H1 (cell line): ENCODE measurements at regions not wholly inside any gene's neighbourhood (a gene's known extent, or its start where the extent isn't known, plus 50 kb on each side); places are given as distances from the start of the nearest gene placed in this dataset.

Source experiments
- CTCF ChIA-PET: fragments of 300-600 bp; sonication (Branson Sonifier 250); formaldehyde crosslinking; loops from one replicate; lab custom pipeline; 2021; ENCODE audit not compliant: partially characterized antibody; lab: Charles Lee
- POLR2A ChIA-PET: fragments of 300-600 bp; sonication (Branson Sonifier 250); formaldehyde crosslinking; loops from one replicate; lab custom pipeline; 2021; ENCODE audit warnings: inconsistent platforms; ENCODE audit not compliant: partially characterized antibody; lab: Charles Lee
- DNase-seq, 2 experiments: peaks; one replicate each; pipeline versions ENCODE4 v3.0.0 to v3.0.0-alpha.2; 2010 to 2022; ENCODE audit warnings: low spot score in 2 of 2, low read depth in 1 of 2, mixed read lengths in 1 of 2
- FAIRE-seq: peaks from 2 replicates; lab custom pipeline; 2011; peaks lifted over from hg19 to GRCh38; lab: Jason Lieb, UNC
- H2AFZ ChIP-seq: 2 replicates; pipeline ENCODE4 v1.8.1; 2012; ENCODE audit warnings: low read length, inconsistent platforms
- H2AK5ac ChIP-seq: 2 replicates; pipeline ENCODE4 v1.6.1; 2013; ENCODE audit warnings: low read depth, low read length
- H2BK120ac ChIP-seq: replicated peaks from 2 replicates; pipeline ENCODE3; 2013; ENCODE audit warnings: low read depth, low read length, inconsistent platforms
- H2BK12ac ChIP-seq: 2 replicates; pipeline ENCODE4 v1.6.1; 2013; ENCODE audit warnings: low read depth, low read length
- H2BK15ac ChIP-seq: 2 replicates; pipeline ENCODE4 v1.6.1; 2013; ENCODE audit warnings: low read length
- H2BK20ac ChIP-seq: 2 replicates; pipeline ENCODE4 v1.6.1; 2013; ENCODE audit warnings: low read length
- H2BK5ac ChIP-seq: 2 replicates; pipeline ENCODE4 v1.6.1; 2013; ENCODE audit warnings: low read depth, low read length
- H3K14ac ChIP-seq: 2 replicates; pipeline ENCODE4 v1.6.1; 2013; ENCODE audit warnings: inconsistent platforms; ENCODE audit not compliant: insufficient read length
- H3K18ac ChIP-seq: 2 replicates; pipeline ENCODE4 v1.6.1; 2013; ENCODE audit warnings: low read length; ENCODE audit errors: extremely low read depth
- H3K23ac ChIP-seq: 2 replicates; pipeline ENCODE4 v1.6.1; 2013; ENCODE audit warnings: inconsistent platforms; ENCODE audit not compliant: insufficient read length
- H3K23me2 ChIP-seq: 2 replicates; pipeline ENCODE4 v1.6.1; 2013; ENCODE audit warnings: low read depth, low read length
- H3K27ac ChIP-seq: 2 replicates; pipeline ENCODE4 v1.6.1; 2011; ENCODE audit warnings: low read depth, low read length, inconsistent platforms
- H3K27me3 ChIP-seq, 4 experiments: replicated peaks in 1 of 4; 1 replicate in 1 of 4; 2 replicates in 3 of 4; pipeline versions ENCODE4 v1.6.1 to v1.8.1; 2011 to 2013; ENCODE audit warnings: low read length in 3 of 4, mild to moderate bottlenecking in 3 of 4, inconsistent platforms in 2 of 4, mixed read lengths in 2 of 4, moderate library complexity in 1 of 4; ENCODE audit not compliant: control insufficient read depth in 3 of 4, insufficient read depth in 3 of 4; ENCODE audit errors: extremely low read depth in 1 of 4
- H3K36me3 ChIP-seq, 4 experiments: 2 replicates each; pipeline versions ENCODE4 v1.6.1 to v1.8.1; 2011 to 2013; ENCODE audit warnings: mild to moderate bottlenecking in 4 of 4, low read length in 3 of 4, moderate library complexity in 2 of 4, control low read depth in 1 of 4, inconsistent platforms in 1 of 4; ENCODE audit not compliant: insufficient read depth in 4 of 4, control insufficient read depth in 2 of 4
- H3K4ac ChIP-seq: replicated peaks from 2 replicates; pipeline ENCODE3; 2013; ENCODE audit warnings: low read length, low read depth, mixed read lengths, inconsistent platforms; ENCODE audit not compliant: insufficient read length
- H3K4me1 ChIP-seq, 4 experiments: replicated peaks in 1 of 4; 1 replicate in 1 of 4; 2 replicates in 3 of 4; pipeline versions ENCODE4 v1.6.1 to v1.8.1; 2011 to 2013; ENCODE audit warnings: low read length in 3 of 4, inconsistent platforms in 2 of 4, mixed read lengths in 1 of 4; ENCODE audit not compliant: insufficient read depth in 4 of 4, control insufficient read depth in 3 of 4
- H3K4me2 ChIP-seq, 2 experiments: 2 replicates each; pipeline versions ENCODE4 v1.6.1 to v1.8.1; 2011 to 2013; ENCODE audit warnings: low read depth in 2 of 2, low read length in 2 of 2, control low read depth in 1 of 2, inconsistent platforms in 1 of 2, mild to moderate bottlenecking in 1 of 2; ENCODE audit not compliant: insufficient read depth in 1 of 2
- H3K4me3 ChIP-seq, 4 experiments: fragments of 200-600, 300-600 bp in 1 of 4; sonication (generic), shearing (Covaris generic), sonication (Bioruptor Twin) in 1 of 4; 2 replicates each; pipeline versions ENCODE4 v1.5.1 to v1.8.1; 2011 to 2016; ENCODE audit warnings: low read length in 4 of 4, low read depth in 3 of 4, control low read depth in 2 of 4, inconsistent platforms in 2 of 4, mild to moderate bottlenecking in 2 of 4, mixed read lengths in 1 of 4, moderate library complexity in 1 of 4; ENCODE audit not compliant: insufficient read depth in 2 of 4; ENCODE audit errors: extremely low read depth in 1 of 4
- H3K56ac ChIP-seq: replicated peaks from 2 replicates; pipeline ENCODE3; 2013; ENCODE audit warnings: low read depth, mild to moderate bottlenecking, mixed read lengths, low read length, inconsistent platforms; ENCODE audit not compliant: insufficient read length
- H3K79me1 ChIP-seq: 2 replicates; pipeline ENCODE4 v1.6.1; 2013; ENCODE audit warnings: low read depth, low read length, control low read depth
- H3K79me2 ChIP-seq, 2 experiments: 2 replicates each; pipeline versions ENCODE4 v1.6.1 to v1.8.1; 2012 to 2013; ENCODE audit warnings: low read length in 2 of 2, mild to moderate bottlenecking in 2 of 2, inconsistent platforms in 1 of 2; ENCODE audit not compliant: insufficient read depth in 2 of 2, control insufficient read depth in 1 of 2
- H3K9ac ChIP-seq, 4 experiments: replicated peaks in 1 of 4; 1 replicate in 1 of 4; 2 replicates in 3 of 4; pipeline versions ENCODE4 v1.6.1 to v1.8.1; 2011 to 2013; ENCODE audit warnings: low read depth in 3 of 4, low read length in 3 of 4, control low read depth in 2 of 4, mild to moderate bottlenecking in 2 of 4, moderate library complexity in 2 of 4, inconsistent platforms in 1 of 4; ENCODE audit errors: extremely low read depth in 1 of 4
- H3K9me3 ChIP-seq, 2 experiments: 2 replicates each; pipeline versions ENCODE4 v1.6.1 to v1.8.1; 2012 to 2013; ENCODE audit warnings: mild to moderate bottlenecking in 2 of 2, moderate library complexity in 2 of 2, control low read depth in 1 of 2, inconsistent platforms in 1 of 2, low read depth in 1 of 2, low read length in 1 of 2, mixed read lengths in 1 of 2; ENCODE audit not compliant: insufficient read depth in 2 of 2
- H4K20me1 ChIP-seq, 2 experiments: replicated peaks in 1 of 2; 2 replicates each; pipeline versions ENCODE3 to v1.8.1; 2011 to 2013; ENCODE audit warnings: inconsistent platforms in 2 of 2, low read length in 2 of 2, mild to moderate bottlenecking in 1 of 2; ENCODE audit not compliant: insufficient read depth in 2 of 2, control insufficient read depth in 1 of 2
- H4K5ac ChIP-seq: 2 replicates; pipeline ENCODE4 v1.6.1; 2013; ENCODE audit warnings: low read length, low read depth, mixed read lengths, inconsistent platforms; ENCODE audit not compliant: insufficient read length
- H4K8ac ChIP-seq: 2 replicates; pipeline ENCODE4 v1.8.0; 2013; ENCODE audit warnings: mild to moderate bottlenecking, moderate library complexity, low read length, inconsistent platforms; ENCODE audit not compliant: insufficient read depth; ENCODE audit errors: extremely low read depth
- H4K91ac ChIP-seq: replicated peaks from 2 replicates; pipeline ENCODE3; 2013; ENCODE audit warnings: low read length, mixed read lengths, inconsistent platforms; ENCODE audit not compliant: insufficient read length
- MAX ChIP-seq: IDR thresholded peaks from 2 replicates; pipeline ENCODE4 v1.6.1; 2012; ENCODE audit warnings: inconsistent platforms
- SIN3A ChIP-seq, 2 experiments: IDR thresholded peaks in 1 of 2; conservative IDR thresholded peaks in 1 of 2; 2 replicates each; pipeline ENCODE4 v1.6.1; 2011 to 2012; ENCODE audit warnings: low read length in 2 of 2, improper control_type of control experiment in 1 of 2, low read depth in 1 of 2, mild to moderate bottlenecking in 1 of 2
- YY1 ChIP-seq: IDR thresholded peaks from 2 replicates; pipeline ENCODE4 v1.6.1; 2011; ENCODE audit warnings: low read depth, mild to moderate bottlenecking, low read length
- WGBS, 2 experiments: shearing (Covaris generic) in 1 of 2; methylation state at CpG; one replicate each; pipeline versions ENCODE4 v1.1.6 to v1.1.7; 2013 to 2015; ENCODE audit warnings: low lambda C conversion rate in 2 of 2, mixed read lengths in 2 of 2, inconsistent platforms in 1 of 2, low coverage in 1 of 2, missing lambda C conversion rate in 1 of 2; ENCODE audit not compliant: insufficient replicate concordance in 2 of 2, insufficient coverage in 1 of 2, insufficient read length in 1 of 2; ENCODE audit errors: extremely low coverage in 1 of 2, missing lambda C conversion rate in 1 of 2; 5-methylcytosine and 5-hydroxymethylcytosine counted together

DNA sequence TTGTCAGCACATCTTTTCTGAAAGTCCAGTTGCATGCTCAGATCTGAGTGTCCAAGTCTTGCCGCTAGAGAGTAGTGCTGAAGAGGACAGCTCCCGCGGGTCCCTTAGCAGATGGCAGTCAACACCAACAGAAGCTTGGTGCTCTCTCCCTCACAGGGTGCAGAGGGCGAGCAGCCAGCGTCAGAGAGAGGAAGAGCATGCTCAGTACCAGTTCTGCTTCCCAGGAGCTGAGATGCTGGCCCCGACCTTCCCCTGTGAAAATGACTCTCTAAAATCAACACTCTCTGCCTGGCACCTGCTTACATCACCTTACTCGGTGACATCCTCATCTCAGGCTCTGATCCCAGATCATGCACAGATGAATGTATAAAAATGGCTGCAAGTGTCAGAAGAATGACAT, 86.0 kb upstream of the TWIST2 start:
- Histone ChIP-seq H3K27me3 (peaks cover 0 to 3% (median under 1%) of the 10 kb centered on the region in 4 experiments; a peak in 2 of 7 replicates), H3K23ac (no peak overlapping the region), H4K91ac (no peak overlapping the region), H2BK12ac (no peak overlapping the region), H3K36me3 (no peaks in the 10 kb centered on the region), H2BK20ac (no peak overlapping the region), H3K18ac (no peak overlapping the region), H4K8ac (no peak overlapping the region), H3K4me2 (no peak overlapping the region), H2AK5ac (no peak overlapping the region), H2BK5ac (no peak overlapping the region), H3K4me3 (no peak overlapping the region), H4K5ac (no peak overlapping the region), H3K4me1 (no peaks in the 10 kb centered on the region), H3K14ac (no peak overlapping the region), H3K9me3 (no peaks in the 10 kb centered on the region), H4K20me1 (no peaks in the 10 kb centered on the region), H3K79me2 (no peaks in the 10 kb centered on the region), H2BK15ac (no peak overlapping the region), H3K23me2 (no peaks in the 10 kb centered on the region), H3K4ac (no peak overlapping the region), H2AFZ (no peak overlapping the region), H3K9ac (no peak overlapping the region), H3K27ac (no peak overlapping the region), H3K79me1 (no peaks in the 10 kb centered on the region), H3K56ac (no peak overlapping the region), H2BK120ac (no peak overlapping the region)
- 51% methylated on average over 7 of the region's 7 CpGs; no CpG with 5 or more reads in 1 of the 2 experiments for WGBS, 2 experiments
- no peak for TF ChIP-seq YY1
- TF ChIP-seq SIN3A (conservative IDR thresholded peaks at IDR 0.05 in 1 of 2, IDR thresholded peaks at IDR 0.05 in 1 of 2; ENCODE audit: low read depth in 1 of 2, low read length in 2 of 2) = 0 out of 4 replicates have a peak, but pooled peaks of 1 of the 2 experiments have one; percentile 63
- 0 out of 2 replicates have a peak, but pooled peaks have one; percentile 16 for TF ChIP-seq MAX
- DNase-seq (no peak), FAIRE-seq (no peak)
- POLR2A ChIA-PET = no interaction called here
- CTCF ChIA-PET = interaction anchor here (1.0 to 1.6 kb wide), 2 partner anchors 10 to 23 kb away, joined by 4 to 5 read pairs; no protein-coding TSS in a partner anchor
